K562 (cell line): ENCODE measurements at regions not wholly inside any gene's neighbourhood (a gene's known extent, or its start where the extent isn't known, plus 50 kb on each side); places are given as distances from the start of the nearest gene placed in this dataset.

Source experiments
- ATAC-seq: fragments of 200-7000 bp; cut with Tn5 transposase; 3 replicates; pipeline ENCODE4 v1.9.1; 2020; ENCODE audit warnings: moderate library complexity
- BruUV-seq: library from RNA; stranded (reverse); fragments of 400-500 nt; replicated peaks from 2 replicates; lab custom pipeline; 2021; lab: Mats Ljungman, UMichigan
- CTCF ChIA-PET: fragments of 300-600 bp; formaldehyde crosslinking; extraction: SDS; loops from one replicate; lab custom pipeline; 2021; ENCODE audit warnings: low intra/inter-chr PET ratio; lab: Yijun Ruan, JAX
- POLR2A ChIA-PET: fragments of 300-600, 350-650 bp; sonication (Branson Sonifier 250); formaldehyde crosslinking; extraction: SDS; loops from one replicate; lab custom pipeline; 2021; ENCODE audit warnings: antibody characterized with exemption, inconsistent platforms; lab: Yijun Ruan, JAX
- DNase-seq, 4 experiments: peaks; one replicate each; pipeline versions ENCODE4 v3.0.0 to v3.0.0-alpha.2; 2011 to 2018; ENCODE audit warnings: low spot score in 3 of 4, mixed read lengths in 3 of 4; ENCODE audit errors: extremely low read depth in 1 of 4
- FAIRE-seq: peaks from 2 replicates; lab custom pipeline; 2011; peaks lifted over from hg19 to GRCh38; lab: Jason Lieb, UNC
- H2AFZ ChIP-seq: 2 replicates; pipeline ENCODE4 v1.6.0; 2011; ENCODE audit warnings: low read depth, low read length, control low read depth, inconsistent platforms
- H3K27ac ChIP-seq: fragments of 200-600 bp; 3 replicates; pipeline ENCODE4 v1.8.0; 2011; ENCODE audit warnings: low read depth, mild to moderate bottlenecking, control low read depth, inconsistent platforms, low read length, moderate library complexity, mixed read lengths; ENCODE audit errors: extremely low read depth
- H3K27me3 ChIP-seq, 2 experiments: fragments of 300-600 bp in 1 of 2; 2 replicates in 1 of 2; 3 replicates in 1 of 2; pipeline versions ENCODE4 v1.6.0 to v1.8.0; 2011; ENCODE audit warnings: inconsistent platforms in 2 of 2, low read length in 2 of 2, mild to moderate bottlenecking in 1 of 2, mixed read lengths in 1 of 2, moderate library complexity in 1 of 2; ENCODE audit not compliant: control insufficient read depth in 2 of 2, insufficient read depth in 2 of 2
- H3K36me3 ChIP-seq: fragments of 300-600 bp; 3 replicates; pipeline ENCODE4 v1.8.0; 2011; ENCODE audit warnings: mild to moderate bottlenecking, low read length, inconsistent platforms; ENCODE audit not compliant: control insufficient read depth, insufficient read depth
- H3K4me1 ChIP-seq, 2 experiments: fragments of 200-600 bp in 1 of 2; replicated peaks in 1 of 2; 2 replicates in 1 of 2; 3 replicates in 1 of 2; pipeline versions ENCODE4 v1.5.1 to v1.8.0; 2011; ENCODE audit warnings: inconsistent platforms in 2 of 2, low read length in 2 of 2, mild to moderate bottlenecking in 1 of 2, mixed read lengths in 1 of 2, moderate library complexity in 1 of 2; ENCODE audit not compliant: control insufficient read depth in 2 of 2, insufficient read depth in 2 of 2
- H3K4me2 ChIP-seq: 2 replicates; pipeline ENCODE4 v1.6.1; 2011; ENCODE audit warnings: low read length, control low read depth, inconsistent platforms, mixed read lengths; ENCODE audit not compliant: insufficient read depth
- H3K4me3 ChIP-seq: fragments of 200-600 bp; sonication (generic), shearing (Covaris generic); 2 replicates; pipeline ENCODE4 v1.5.1; 2016; ENCODE audit warnings: control low read depth, inconsistent platforms
- H3K79me2 ChIP-seq: fragments of 200-600 bp; 3 replicates; pipeline ENCODE4 v1.8.0; 2011; ENCODE audit warnings: low read length, inconsistent platforms; ENCODE audit not compliant: control insufficient read depth, insufficient read depth
- H3K9ac ChIP-seq, 2 experiments: 2 replicates each; pipeline versions ENCODE4 v1.6.0 to v1.6.1; 2011; ENCODE audit warnings: low read depth in 2 of 2, low read length in 2 of 2, control low read depth in 1 of 2, inconsistent platforms in 1 of 2, mild to moderate bottlenecking in 1 of 2, mixed read lengths in 1 of 2; ENCODE audit not compliant: insufficient read depth in 1 of 2
- H3K9me1 ChIP-seq: one replicate; pipeline ENCODE4 v1.6.0; 2011; ENCODE audit warnings: inconsistent platforms, mild to moderate bottlenecking, low read length, moderate library complexity; ENCODE audit not compliant: control insufficient read depth, insufficient read depth
- H3K9me3 ChIP-seq: replicated peaks from 2 replicates; pipeline ENCODE4 v1.5.1; 2011; ENCODE audit warnings: low read depth, low read length, inconsistent platforms; ENCODE audit not compliant: control insufficient read depth, insufficient read depth
- H4K20me1 ChIP-seq: replicated peaks from 2 replicates; pipeline ENCODE4 v1.6.1; 2011; ENCODE audit warnings: low read length, inconsistent platforms, mixed read lengths; ENCODE audit not compliant: control insufficient read depth, insufficient read depth
- ATF3 ChIP-seq, 2 experiments: fragments of 450-650 bp in 1 of 2; sonication (generic) in 1 of 2; formaldehyde crosslinking in 1 of 2; IDR thresholded peaks in 1 of 2; conservative IDR thresholded peaks in 1 of 2; 2 replicates each; pipeline versions ENCODE4 v1.6.1 to v1.8.1; 2016 to 2023; ENCODE audit warnings: mild to moderate bottlenecking in 2 of 2, moderate library complexity in 2 of 2, inconsistent platforms in 1 of 2, missing genetic modification reagents in 1 of 2
- CBFA2T2 ChIP-seq: fragments of 450-650 bp; conservative IDR thresholded peaks from 2 replicates; pipeline ENCODE4 v1.6.1; 2017; ENCODE audit warnings: mild to moderate bottlenecking
- CHD1 ChIP-seq: fragments of 200-600 bp; sonication (generic); IDR thresholded peaks from one replicate; pipeline ENCODE4 v1.6.1; 2012; ENCODE audit warnings: mild to moderate bottlenecking, moderate library complexity, low read length, inconsistent platforms
- ELF4 ChIP-seq: fragments of 450-650 bp; formaldehyde crosslinking; IDR thresholded peaks from 2 replicates; pipeline ENCODE4 v1.4.0; 2022; ENCODE audit warnings: missing genetic modification characterization
- FUS ChIP-seq: fragments of 200-400 bp; formaldehyde crosslinking; optimal IDR thresholded peaks from 2 replicates; pipeline ENCODE3; 2017; ENCODE audit warnings: low read depth, low read length
- KAT2B ChIP-seq: IDR thresholded peaks from one replicate; pipeline ENCODE4 v1.6.1; 2012; ENCODE audit warnings: low read depth, mild to moderate bottlenecking, control low read depth, inconsistent platforms, low read length, moderate library complexity
- MEIS2 ChIP-seq: fragments of 450-650 bp; IDR thresholded peaks from 2 replicates; pipeline ENCODE4 v1.6.1; 2014; ENCODE audit warnings: mild to moderate bottlenecking; ENCODE audit not compliant: partially characterized antibody
- PML ChIP-seq: IDR thresholded peaks from 2 replicates; pipeline ENCODE4 v1.6.1; 2012; ENCODE audit warnings: low read length, inconsistent platforms
- PRPF4 ChIP-seq: fragments of 200-400 bp; formaldehyde crosslinking; IDR thresholded peaks from one replicate; pipeline ENCODE4 v1.6.1; 2017; ENCODE audit warnings: low read length, low read depth, mild to moderate bottlenecking; ENCODE audit not compliant: insufficient read depth, poor library complexity, severe bottlenecking
- SIN3B ChIP-seq: fragments of 450-650 bp; IDR thresholded peaks from 2 replicates; pipeline ENCODE4 v1.6.1; 2017; ENCODE audit warnings: low read depth, mild to moderate bottlenecking, moderate library complexity
- TRIM25 ChIP-seq: fragments of 450-650 bp; IDR thresholded peaks from 2 replicates; pipeline ENCODE4 v1.7.0; 2016; ENCODE audit warnings: borderline replicate concordance
- ZNF282 ChIP-seq: sonication (generic); formaldehyde crosslinking; IDR thresholded peaks from 2 replicates; pipeline ENCODE4 v1.8.1; 2023; ENCODE audit warnings: missing genetic modification reagents
- WGBS: fragments of 100-300 bp; shearing (Covaris generic); methylation state at CpG from one replicate; pipeline ENCODE4 v1.1.6; 2016; ENCODE audit warnings: low coverage, mixed read lengths; ENCODE audit not compliant: insufficient coverage; ENCODE audit errors: missing lambda C conversion rate; 5-methylcytosine and 5-hydroxymethylcytosine counted together
- in situ Hi-C: fragments of 300-500 bp; cut with MboI; formaldehyde crosslinking; loops from 4 replicates; pipeline ENCODE4 v1.15.0; 2018; ENCODE audit warnings: inconsistent platforms, mixed read lengths
- intact Hi-C: fragments of 100-400 bp; cut with micrococcal nuclease; formaldehyde crosslinking; loops from 2 replicates; pipeline ENCODE4 v1.14.2; 2022

- intact Hi-C loops: no loop called here
- CTCF ChIA-PET: no interaction called here
- DNase-seq (no peak), ATAC-seq (no peak), FAIRE-seq (no peak)
- no peaks in the 10 kb centered on the region for H3K27me3 ChIP-seq
- H3K36me3 ChIP-seq: peaks cover 5% of the 10 kb centered on the region; the same call in 1 of the 3 replicates
- no peaks in the 10 kb centered on the region for H3K79me2 ChIP-seq
- H4K20me1 ChIP-seq: no peaks in the 10 kb centered on the region
- H2AFZ ChIP-seq: no peak overlapping the region
- BruUV-seq: no TSS peak
- H3K4me1 ChIP-seq: peaks cover 0 to 8% of the 10 kb centered on the region in 2 experiments; a peak in 1 of 5 replicates
- in situ Hi-C loops: no loop called here
- no peak overlapping the region for H3K27ac ChIP-seq
- H3K9me1 ChIP-seq: no peaks in the 10 kb centered on the region
- no peak overlapping the region for H3K4me3 ChIP-seq
- TF ChIP-seq PRPF4 (no peak), PML (no peak), CHD1 (no peak), ELF4 (no peak), CBFA2T2 (no peak), FUS (no peak)
- POLR2A ChIA-PET: no interaction called here
- H3K4me2 ChIP-seq: no peak overlapping the region
- H3K9ac ChIP-seq: no peak overlapping the region
- H3K9me3 ChIP-seq: no peaks in the 10 kb centered on the region
These were observed 97.9 kb upstream of the IL6 start for GRCh38 chr7:22629056-22629455.

- ATAC-seq (no peak), FAIRE-seq (no peak), DNase-seq (no peak)
- Histone ChIP-seq H3K9me1 (no peaks in the 10 kb centered on the region), H3K27ac (no peak overlapping the region), H3K27me3 (no peaks in the 10 kb centered on the region), H3K9ac (no peak overlapping the region), H4K20me1 (no peaks in the 10 kb centered on the region), H2AFZ (no peak overlapping the region), H3K4me3 (no peak overlapping the region), H3K36me3 (peaks cover 5% of the 10 kb centered on the region; the same call in 1 of the 3 replicates), H3K79me2 (no peaks in the 10 kb centered on the region), H3K9me3 (no peaks in the 10 kb centered on the region), H3K4me2 (no peak overlapping the region), H3K4me1 (peaks cover 0 to 6% of the 10 kb centered on the region in 2 experiments; a peak in 1 of 5 replicates)
- ChIA-PET CTCF (no interaction called here), POLR2A (no interaction called here)
- no TSS peak for BruUV-seq
- intact Hi-C loops: no loop called here
- in situ Hi-C loops: no loop called here
- 100% methylated on average over 1 of the region's 1 CpG for WGBS
- TF ChIP-seq KAT2B: no peak
- no peak for TF ChIP-seq ATF3 (IDR thresholded peaks at IDR 0.05)
- TF ChIP-seq ATF3 (CRISPR knock-in tag; conservative IDR thresholded peaks at IDR 0.05): no peak
- TF ChIP-seq ZNF282 (CRISPR knock-in tag): no peak
- no peak for TF ChIP-seq TRIM25
- TF ChIP-seq SIN3B: no peak
- no peak for TF ChIP-seq MEIS2
These were observed 98.9 kb upstream of the IL6 start for GRCh38 chr7:22628112-22628511.
